Trophoblast cell (in vitro differentiated cells and primary cell): ENCODE measurements at regions not wholly inside any gene's neighbourhood (a gene's known extent, or its start where the extent isn't known, plus 50 kb on each side); places are given as distances from the start of the nearest gene placed in this dataset.

Source experiments
- DNase-seq, 2 donors: peaks; one replicate each; pipeline ENCODE4 v3.0.0-alpha.2; 2016
- H2AFZ ChIP-seq: 2 replicates; pipeline ENCODE4 v1.6.1; 2013; ENCODE audit warnings: low read length, moderate library complexity, mild to moderate bottlenecking; ENCODE audit not compliant: insufficient read depth, poor library complexity
- H2AK5ac ChIP-seq: 2 replicates; pipeline ENCODE4 v1.6.1; 2013; ENCODE audit warnings: mild to moderate bottlenecking, low read length
- H2BK120ac ChIP-seq: 2 replicates; pipeline ENCODE4 v1.6.1; 2013; ENCODE audit warnings: low read length, mild to moderate bottlenecking, moderate library complexity; ENCODE audit not compliant: insufficient read depth, poor library complexity
- H2BK12ac ChIP-seq: 2 replicates; pipeline ENCODE4 v1.6.1; 2013; ENCODE audit warnings: mild to moderate bottlenecking, low read length, moderate library complexity
- H2BK5ac ChIP-seq: 2 replicates; pipeline ENCODE4 v1.6.1; 2013; ENCODE audit warnings: low read length, low read depth, moderate library complexity, mild to moderate bottlenecking; ENCODE audit not compliant: poor library complexity
- H3K14ac ChIP-seq: 2 replicates; pipeline ENCODE4 v1.6.1; 2013; ENCODE audit warnings: mild to moderate bottlenecking, low read length
- H3K18ac ChIP-seq: 2 replicates; pipeline ENCODE4 v1.6.1; 2013; ENCODE audit warnings: mild to moderate bottlenecking, low read length
- H3K23ac ChIP-seq: 2 replicates; pipeline ENCODE4 v1.6.1; 2013; ENCODE audit warnings: low read length
- H3K27ac ChIP-seq: 2 replicates; pipeline ENCODE4 v1.5.1; 2013; ENCODE audit warnings: low read depth, mild to moderate bottlenecking, inconsistent platforms, low read length, moderate library complexity
- H3K27me3 ChIP-seq: 2 replicates; pipeline ENCODE4 v1.6.1; 2013; ENCODE audit warnings: inconsistent platforms, mild to moderate bottlenecking, low read length, moderate library complexity; ENCODE audit not compliant: insufficient read depth
- H3K36me3 ChIP-seq, 2 experiments: 1 replicate in 1 of 2; 2 replicates in 1 of 2; pipeline ENCODE4 v1.6.1; 2013; ENCODE audit warnings: low read length in 2 of 2, mild to moderate bottlenecking in 2 of 2, moderate library complexity in 1 of 2; ENCODE audit not compliant: insufficient read depth in 2 of 2, control insufficient read depth in 1 of 2
- H3K4ac ChIP-seq: 2 replicates; pipeline ENCODE4 v1.6.1; 2013; ENCODE audit warnings: low read depth, mild to moderate bottlenecking, low read length, moderate library complexity
- H3K4me1 ChIP-seq, 2 experiments: 1 replicate in 1 of 2; 2 replicates in 1 of 2; pipeline ENCODE4 v1.6.1; 2013; ENCODE audit warnings: low read length in 2 of 2, mild to moderate bottlenecking in 2 of 2, moderate library complexity in 1 of 2; ENCODE audit not compliant: insufficient read depth in 2 of 2, control insufficient read depth in 1 of 2
- H3K4me2 ChIP-seq: 2 replicates; pipeline ENCODE4 v1.6.1; 2013; ENCODE audit warnings: inconsistent platforms, mild to moderate bottlenecking, low read length, moderate library complexity
- H3K4me3 ChIP-seq: 2 replicates; pipeline ENCODE4 v1.5.1; 2013; ENCODE audit warnings: mild to moderate bottlenecking, low read depth, low read length, inconsistent platforms
- H3K79me1 ChIP-seq: one replicate; pipeline ENCODE4 v1.6.1; 2013; ENCODE audit warnings: low read length
- H3K79me2 ChIP-seq: 2 replicates; pipeline ENCODE4 v1.6.1; 2013; ENCODE audit warnings: low read length, mild to moderate bottlenecking; ENCODE audit not compliant: control insufficient read depth, insufficient read depth, poor library complexity
- H3K9ac ChIP-seq: 2 replicates; pipeline ENCODE4 v1.6.1; 2013; ENCODE audit warnings: mild to moderate bottlenecking, low read length
- H3K9me3 ChIP-seq: 2 replicates; pipeline ENCODE4 v1.6.1; 2013; ENCODE audit warnings: low read depth, mild to moderate bottlenecking, control low read depth, inconsistent platforms, low read length; ENCODE audit not compliant: insufficient read depth
- H4K12ac ChIP-seq: 2 replicates; pipeline ENCODE4 v1.6.1; 2013; ENCODE audit warnings: low read depth, mild to moderate bottlenecking, low read length, moderate library complexity
- H4K8ac ChIP-seq: 2 replicates; pipeline ENCODE4 v1.6.1; 2013; ENCODE audit warnings: low read depth, mild to moderate bottlenecking, low read length, moderate library complexity
- H4K91ac ChIP-seq: one replicate; pipeline ENCODE4 v1.6.1; 2013; ENCODE audit warnings: low read depth, mild to moderate bottlenecking, low read length, moderate library complexity
- WGBS: extraction: QIAGEN DNeasy Blood & Tissue Kit; methylation state at CpG from one replicate; pipeline ENCODE4 v1.1.7; 2013; ENCODE audit warnings: missing lambda C conversion rate; ENCODE audit not compliant: insufficient read length, insufficient coverage; ENCODE audit errors: extremely low coverage; 5-methylcytosine and 5-hydroxymethylcytosine counted together

GRCh38 chr18:79579807-79580497 lies 99.7 kb upstream of the CTDP1 start:
- Histone ChIP-seq H4K12ac (no peak overlapping the region), H3K79me2 (no peaks in the 10 kb centered on the region), H3K9ac (no peak overlapping the region), H3K23ac (no peak overlapping the region), H2BK12ac (no peak overlapping the region), H3K9me3 (peaks cover 13% of the 10 kb centered on the region), H3K27me3 (no peaks in the 10 kb centered on the region), H3K4me3 (no peak overlapping the region), H2AFZ (no peak overlapping the region), H3K79me1 (no peaks in the 10 kb centered on the region), H3K18ac (no peak overlapping the region), H3K4ac (no peak overlapping the region), H2BK5ac (no peak overlapping the region), H2AK5ac (no peak overlapping the region), H4K91ac (no peak overlapping the region), H3K4me2 (no peak overlapping the region), H3K4me1 (no peaks in the 10 kb centered on the region), H2BK120ac (no peak overlapping the region), H3K27ac (no peak overlapping the region), H3K36me3 (no peaks in the 10 kb centered on the region), H3K14ac (no peak overlapping the region), H4K8ac (no peak overlapping the region)
- DNase-seq, result no peak
- 100% methylated on average over 2 of the region's 21 CpGs for WGBS

DNA sequence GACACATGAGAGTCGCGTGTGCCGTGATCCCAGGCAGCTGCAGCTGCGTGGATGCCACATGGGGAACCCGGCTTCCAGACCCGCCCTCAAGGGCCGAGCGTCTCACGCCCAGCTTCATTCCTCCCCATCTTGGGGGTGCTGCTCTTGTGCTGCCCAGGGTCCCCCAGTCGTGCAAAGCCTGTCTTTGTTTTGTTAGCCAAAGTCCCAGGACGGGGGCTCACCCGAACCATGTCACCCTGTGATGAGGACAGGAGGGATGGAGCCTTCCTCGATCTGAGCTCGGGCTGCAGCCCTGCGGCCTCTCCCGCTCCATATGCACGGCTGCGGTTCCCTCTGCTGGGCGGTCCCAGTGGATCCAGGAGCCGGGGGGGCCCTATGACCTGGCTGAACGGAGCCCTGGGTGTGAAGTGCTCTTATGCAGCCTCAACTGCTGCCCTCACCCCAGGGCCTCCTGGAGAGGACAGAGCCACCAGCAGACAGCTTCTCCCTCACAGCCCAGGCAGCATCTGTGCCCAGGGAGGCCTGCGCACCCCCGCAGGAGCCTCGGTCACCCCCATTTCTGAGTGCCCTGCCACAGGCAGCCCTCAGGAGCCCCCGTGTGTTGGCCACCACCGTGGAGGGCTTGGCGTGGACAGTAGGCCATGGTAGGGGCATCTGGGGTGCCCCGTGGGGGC lies 99.0 kb upstream of the CTDP1 start:
- H3K4ac ChIP-seq, result no peak overlapping the region
- H3K36me3 ChIP-seq, result no peaks in the 10 kb centered on the region
- no peak overlapping the region for H2BK12ac ChIP-seq
- no peak overlapping the region for H3K14ac ChIP-seq
- no peak overlapping the region for H3K9ac ChIP-seq
- H3K27me3 ChIP-seq, result no peaks in the 10 kb centered on the region
- no peak overlapping the region for H3K18ac ChIP-seq
- no peak overlapping the region for H4K8ac ChIP-seq
- no peak overlapping the region for H3K4me3 ChIP-seq
- WGBS, result no CpG with 5 or more reads among the region's 28 CpGs
- no peak overlapping the region for H2AFZ ChIP-seq
- H3K27ac ChIP-seq, result no peak overlapping the region
- no peak overlapping the region for H2BK120ac ChIP-seq
- no peaks in the 10 kb centered on the region for H3K79me2 ChIP-seq
- H4K12ac ChIP-seq, result no peak overlapping the region
- no peak overlapping the region for H2BK5ac ChIP-seq
- no peak overlapping the region for H2AK5ac ChIP-seq
- H3K23ac ChIP-seq, result no peak overlapping the region
- peaks cover 13% of the 10 kb centered on the region for H3K9me3 ChIP-seq
- H3K4me1 ChIP-seq, result no peaks in the 10 kb centered on the region
- no peak for DNase-seq
- no peak overlapping the region for H4K91ac ChIP-seq
- no peaks in the 10 kb centered on the region for H3K79me1 ChIP-seq
- no peak overlapping the region for H3K4me2 ChIP-seq

DNA sequence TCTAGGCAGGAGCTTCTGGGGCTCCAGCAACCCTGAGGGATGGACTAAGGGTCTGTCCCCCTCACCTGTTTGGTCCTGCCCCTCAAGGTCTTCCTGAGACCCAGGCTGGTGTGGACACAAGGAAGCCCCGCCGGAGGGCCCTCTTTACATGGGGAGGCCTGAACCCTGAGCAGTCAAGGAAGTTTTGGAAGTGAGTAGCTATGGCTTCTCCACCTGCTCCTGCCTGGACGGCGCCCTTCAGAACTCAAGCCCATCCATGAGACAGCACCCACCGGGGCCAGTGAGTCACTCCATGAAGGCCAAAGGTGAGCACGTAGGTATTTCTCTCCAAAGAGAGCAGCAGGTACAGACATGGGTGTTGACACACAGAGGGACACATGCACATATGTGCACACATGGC lies 98.2 kb upstream of the CTDP1 start:
- no peak overlapping the region for H4K12ac ChIP-seq
- H3K4me1 ChIP-seq, result no peaks in the 10 kb centered on the region
- H3K14ac ChIP-seq, result no peak overlapping the region
- H3K79me1 ChIP-seq, result no peaks in the 10 kb centered on the region
- no peak overlapping the region for H2AFZ ChIP-seq
- no peak overlapping the region for H2BK5ac ChIP-seq
- no peak overlapping the region for H3K27ac ChIP-seq
- no peak overlapping the region for H3K18ac ChIP-seq
- H4K8ac ChIP-seq, result no peak overlapping the region
- H2AK5ac ChIP-seq, result no peak overlapping the region
- DNase-seq, result no peak
- H2BK12ac ChIP-seq, result no peak overlapping the region
- peaks cover 14% of the 10 kb centered on the region for H3K9me3 ChIP-seq
- H4K91ac ChIP-seq, result no peak overlapping the region
- H3K79me2 ChIP-seq, result no peaks in the 10 kb centered on the region
- no peak overlapping the region for H3K4me3 ChIP-seq
- H3K4me2 ChIP-seq, result no peak overlapping the region
- H3K27me3 ChIP-seq, result no peaks in the 10 kb centered on the region
- H3K4ac ChIP-seq, result no peak overlapping the region
- WGBS, result no CpG with 5 or more reads among the region's 6 CpGs
- H3K9ac ChIP-seq, result no peak overlapping the region
- no peaks in the 10 kb centered on the region for H3K36me3 ChIP-seq
- H3K23ac ChIP-seq, result no peak overlapping the region
- H2BK120ac ChIP-seq, result no peak overlapping the region

DNA sequence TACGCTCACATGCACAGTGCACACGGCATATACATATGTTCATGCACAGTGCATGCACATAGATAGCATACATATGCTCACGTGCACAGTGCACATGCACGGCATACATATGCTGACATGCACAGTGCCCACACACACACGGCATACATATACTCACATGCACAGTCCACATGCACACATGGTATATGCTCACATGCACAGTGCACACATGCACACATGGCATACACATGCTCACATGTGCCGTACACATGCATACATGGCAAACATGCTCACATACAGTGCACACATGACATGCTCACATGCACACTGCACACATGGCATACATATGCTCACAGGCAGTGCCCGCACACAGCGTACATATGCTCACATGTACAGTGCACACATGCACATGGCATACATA lies 97.7 kb upstream of the CTDP1 start:
- H3K4ac ChIP-seq, result no peak overlapping the region
- H3K4me2 ChIP-seq, result no peak overlapping the region
- no peak overlapping the region for H2BK5ac ChIP-seq
- no peak overlapping the region for H4K8ac ChIP-seq
- no peak overlapping the region for H3K18ac ChIP-seq
- H4K12ac ChIP-seq, result no peak overlapping the region
- H3K27me3 ChIP-seq, result no peaks in the 10 kb centered on the region
- peak overlapping the region; percentile 25 for H3K4me3 ChIP-seq
- no peak overlapping the region for H2AFZ ChIP-seq
- no peak overlapping the region for H2BK12ac ChIP-seq
- DNase-seq, result no peak
- no peak overlapping the region for H3K9ac ChIP-seq
- H3K9me3 ChIP-seq, result peaks cover 17% of the 10 kb centered on the region
- no peaks in the 10 kb centered on the region for H3K79me2 ChIP-seq
- no peak overlapping the region for H3K14ac ChIP-seq
- no peak overlapping the region for H3K27ac ChIP-seq
- H3K36me3 ChIP-seq, result no peaks in the 10 kb centered on the region
- H2AK5ac ChIP-seq, result no peak overlapping the region
- H3K79me1 ChIP-seq, result no peaks in the 10 kb centered on the region
- H3K4me1 ChIP-seq, result no peaks in the 10 kb centered on the region
- H2BK120ac ChIP-seq, result no peak overlapping the region
- H4K91ac ChIP-seq, result no peak overlapping the region
- no peak overlapping the region for H3K23ac ChIP-seq
- WGBS, result no CpG with 5 or more reads among the region's 8 CpGs
